ENCODE measurements at regions not wholly inside any gene's neighbourhood (a gene's known extent, or its start where the extent isn't known, plus 50 kb on each side); places are given as distances from the start of the nearest gene placed in this dataset.
"Not testable (repeated sequence)": the region's sequence is repeated elsewhere in the genome, so short reads cannot be mapped to it uniquely, and the experiment has no call there.

- not testable (repeated sequence) for TF ChIP-seq CTCF, POLR2A (IDR thresholded peaks at IDR 0.05)
These were observed 86.6 kb downstream of the RGS2 start for GRCh38 chr1:192895487-192895886.
